GM19438 (cell line): ENCODE measurements at regions not wholly inside any gene's neighbourhood (a gene's known extent, or its start where the extent isn't known, plus 50 kb on each side); places are given as distances from the start of the nearest gene placed in this dataset.

Experiments
- ATAC-seq: cut with Tn5 transposase; IDR thresholded peaks from one replicate; pipeline ENCODE4 v1.9.1; 2021; ENCODE audit warnings: low read depth; ENCODE audit not compliant: unreplicated experiment

GRCh38 chr12:13371797-13372196 lies 175.3 kb downstream of the EMP1 start:
- no peak for ATAC-seq

GRCh38 chr12:13371367-13371766 lies 174.8 kb downstream of the EMP1 start:
- no peak for ATAC-seq

GRCh38 chr12:13369474-13370056 lies 173.0 kb downstream of the EMP1 start:
- ATAC-seq: no peak

GRCh38 chr12:13368971-13369370 lies 172.4 kb downstream of the EMP1 start:
- ATAC-seq: no peak

- ATAC-seq: no peak
Observed at GRCh38 chr12:13368431-13368830, 171.9 kb downstream of the EMP1 start.

- ATAC-seq: no peak
Observed at GRCh38 chr12:13367973-13368372, 171.4 kb downstream of the EMP1 start.

GRCh38 chr12:13365748-13366366 lies 169.3 kb downstream of the EMP1 start:
- no peak for ATAC-seq

- ATAC-seq: peak; percentile 72
Observed at GRCh38 chr12:13362260-13362841, 165.8 kb downstream of the EMP1 start.

- ATAC-seq: no peak
Observed at GRCh38 chr12:13359636-13360035, 163.1 kb downstream of the EMP1 start.

GRCh38 chr12:13358391-13358905 lies 161.9 kb downstream of the EMP1 start:
- ATAC-seq: no peak

- ATAC-seq: no peak
Observed at GRCh38 chr12:13350946-13351345, 154.4 kb downstream of the EMP1 start.

GRCh38 chr12:13350381-13350780 lies 153.9 kb downstream of the EMP1 start:
- ATAC-seq: no peak

GRCh38 chr12:13348464-13348863 lies 151.9 kb downstream of the EMP1 start:
- ATAC-seq: no peak

- ATAC-seq: no peak
Observed at GRCh38 chr12:13347241-13348043, 150.9 kb downstream of the EMP1 start.

- no peak for ATAC-seq
Observed at GRCh38 chr12:13345722-13346121, 149.2 kb downstream of the EMP1 start.

- no peak for ATAC-seq
Observed at GRCh38 chr12:13343375-13343774, 146.8 kb downstream of the EMP1 start.

GRCh38 chr12:13342971-13343370 lies 146.4 kb downstream of the EMP1 start:
- no peak for ATAC-seq

- ATAC-seq: no peak
Observed at GRCh38 chr12:13340149-13340548, 143.6 kb downstream of the EMP1 start.

GRCh38 chr12:13339538-13339937 lies 143.0 kb downstream of the EMP1 start:
- ATAC-seq: no peak

- ATAC-seq: no peak
Observed at GRCh38 chr12:13339091-13339490, 142.6 kb downstream of the EMP1 start.

GRCh38 chr12:13337791-13338190 lies 141.3 kb downstream of the EMP1 start:
- ATAC-seq: no peak
